Gastrocnemius medialis (tissue), 4 donors: ENCODE measurements at regions not wholly inside any gene's neighbourhood (a gene's known extent, or its start where the extent isn't known, plus 50 kb on each side); places are given as distances from the start of the nearest gene placed in this dataset.
"Not testable (repeated sequence)": the region's sequence is repeated elsewhere in the genome, so short reads cannot be mapped to it uniquely, and the experiment has no call there.

ENCODE experiments used
- ATAC-seq, 2 donors: fragments of 150-250 bp; one replicate each; pipeline ENCODE4 v1.9.1; 2016
- DNase-seq, 2 donors: peaks; one replicate each; pipeline ENCODE4 v3.0.0-alpha.2; 2019
- H3K27ac ChIP-seq, 4 donors: fragments of 200-600 bp; sonication (generic); 1 replicate in 1 of 4; 2 replicates in 3 of 4; pipeline ENCODE4 v1.5.1; 2016 to 2018; ENCODE audit warnings: mild to moderate bottlenecking in 2 of 4, moderate library complexity in 1 of 4
- H3K27me3 ChIP-seq, 3 donors: fragments of 200-600 bp; sonication (generic) in 2 of 3; 1 replicate in 1 of 3; 2 replicates in 2 of 3; pipeline versions ENCODE4 v1.5.1 to v1.6.0; 2016 to 2019; ENCODE audit warnings: mild to moderate bottlenecking in 1 of 3, moderate library complexity in 1 of 3
- H3K36me3 ChIP-seq, 2 donors: fragments of 200-600 bp; sonication (generic) in 1 of 2; one replicate each; pipeline ENCODE4 v1.5.1; 2017 to 2018
- H3K4me1 ChIP-seq, 2 donors: fragments of 200-600 bp; sonication (generic) in 1 of 2; one replicate each; pipeline ENCODE4 v1.5.1; 2016 to 2017; ENCODE audit warnings: mild to moderate bottlenecking in 2 of 2
- H3K4me3 ChIP-seq, 4 donors: fragments of 200-600 bp; sonication (generic) in 3 of 4; 1 replicate in 1 of 4; 2 replicates in 3 of 4; pipeline ENCODE4 v1.5.1; 2016 to 2019; ENCODE audit warnings: mild to moderate bottlenecking in 2 of 4
- H3K9me3 ChIP-seq, 3 donors: fragments of 200-600 bp; sonication (generic) in 2 of 3; 1 replicate in 1 of 3; 2 replicates in 2 of 3; pipeline ENCODE4 v1.5.1; 2016 to 2019
- POLR2A ChIP-seq, 2 donors: fragments of 450-650 bp; IDR thresholded peaks; one replicate each; pipeline ENCODE4 v1.6.1; 2017; ENCODE audit warnings: antibody characterized with exemption in 2 of 2, mild to moderate bottlenecking in 2 of 2, moderate library complexity in 2 of 2
- in situ Hi-C, 4 donors: fragments of 200-750 bp; cut with MboI; loops; one replicate each; pipeline versions ENCODE4 v1.15.0 to v1.8.0; 2017; ENCODE audit warnings: low sequenced_read_pairs in 4 of 4
- intact Hi-C: fragments of 100-400 bp; cut with DNase I; formaldehyde crosslinking; loops from one replicate; pipeline ENCODE4 v1.15.1; 2023; ENCODE audit warnings: low total_unique reads
- TF ChIP-seq, protein P1 (sequence below), 5 experiments: fragments of 450-650 bp in 3 of 5; fragments of 200-600 bp in 2 of 5; sonication (generic) in 2 of 5; IDR thresholded peaks in 4 of 5; conservative IDR thresholded peaks in 1 of 5; 1 replicate in 4 of 5; 2 replicates in 1 of 5; pipeline ENCODE4 v1.5.1; 2016 to 2019; ENCODE audit warnings: antibody characterized with exemption in 5 of 5, mild to moderate bottlenecking in 3 of 5, moderate library complexity in 3 of 5

DNA sequence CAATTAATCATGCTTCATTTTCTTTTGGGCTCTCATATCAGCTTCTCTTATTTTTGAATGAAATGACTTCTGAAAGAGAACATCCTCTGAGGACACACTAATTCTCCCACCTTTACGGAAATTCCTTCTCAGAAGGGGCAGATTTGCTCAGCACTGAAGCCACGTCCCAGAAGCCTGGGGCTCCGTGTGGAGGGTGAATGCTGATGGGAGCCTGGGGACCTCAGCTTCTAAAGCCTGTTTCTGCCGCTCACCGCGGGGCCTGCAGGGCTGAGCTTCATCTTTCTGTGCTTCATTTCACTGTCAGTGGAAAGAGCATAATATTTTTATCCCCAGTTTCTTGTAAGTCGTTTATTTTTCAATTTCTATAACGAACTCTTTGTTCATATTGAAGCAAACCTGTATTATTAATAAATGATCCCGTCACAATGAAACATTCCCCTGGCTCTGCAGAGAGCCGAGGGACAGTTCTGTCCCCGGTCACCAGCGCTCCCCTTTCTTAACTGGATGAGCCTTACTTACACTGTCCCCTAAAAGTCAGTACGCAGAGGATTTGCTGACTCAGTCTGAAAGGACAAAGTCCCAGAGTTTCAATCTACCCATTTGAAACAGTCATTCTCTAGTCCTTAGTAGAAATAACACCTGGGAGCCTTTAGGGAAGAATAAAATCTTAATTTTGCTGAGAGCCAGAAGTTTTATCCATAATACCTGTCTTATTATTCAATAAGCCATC is 364.6 kb upstream of the FAT1 start:
- TF ChIP-seq, protein P1, sequence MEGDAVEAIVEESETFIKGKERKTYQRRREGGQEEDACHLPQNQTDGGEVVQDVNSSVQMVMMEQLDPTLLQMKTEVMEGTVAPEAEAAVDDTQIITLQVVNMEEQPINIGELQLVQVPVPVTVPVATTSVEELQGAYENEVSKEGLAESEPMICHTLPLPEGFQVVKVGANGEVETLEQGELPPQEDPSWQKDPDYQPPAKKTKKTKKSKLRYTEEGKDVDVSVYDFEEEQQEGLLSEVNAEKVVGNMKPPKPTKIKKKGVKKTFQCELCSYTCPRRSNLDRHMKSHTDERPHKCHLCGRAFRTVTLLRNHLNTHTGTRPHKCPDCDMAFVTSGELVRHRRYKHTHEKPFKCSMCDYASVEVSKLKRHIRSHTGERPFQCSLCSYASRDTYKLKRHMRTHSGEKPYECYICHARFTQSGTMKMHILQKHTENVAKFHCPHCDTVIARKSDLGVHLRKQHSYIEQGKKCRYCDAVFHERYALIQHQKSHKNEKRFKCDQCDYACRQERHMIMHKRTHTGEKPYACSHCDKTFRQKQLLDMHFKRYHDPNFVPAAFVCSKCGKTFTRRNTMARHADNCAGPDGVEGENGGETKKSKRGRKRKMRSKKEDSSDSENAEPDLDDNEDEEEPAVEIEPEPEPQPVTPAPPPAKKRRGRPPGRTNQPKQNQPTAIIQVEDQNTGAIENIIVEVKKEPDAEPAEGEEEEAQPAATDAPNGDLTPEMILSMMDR (IDR thresholded peaks at IDR 0.05 in 4 of 5, conservative IDR thresholded peaks at IDR 0.05 in 1 of 5), result no peak
- Histone ChIP-seq H3K4me3 (no peak overlapping the region), H3K4me1 (no peaks in the 10 kb centered on the region), H3K27me3 (no peaks in the 10 kb centered on the region), H3K27ac (no peak overlapping the region), H3K9me3 (no peaks in the 10 kb centered on the region), H3K36me3 (no peaks in the 10 kb centered on the region)
- in situ Hi-C loops (no loop called here), intact Hi-C loops (no loop called here)
- DNase-seq (no peak), ATAC-seq (no peak)

DNA sequence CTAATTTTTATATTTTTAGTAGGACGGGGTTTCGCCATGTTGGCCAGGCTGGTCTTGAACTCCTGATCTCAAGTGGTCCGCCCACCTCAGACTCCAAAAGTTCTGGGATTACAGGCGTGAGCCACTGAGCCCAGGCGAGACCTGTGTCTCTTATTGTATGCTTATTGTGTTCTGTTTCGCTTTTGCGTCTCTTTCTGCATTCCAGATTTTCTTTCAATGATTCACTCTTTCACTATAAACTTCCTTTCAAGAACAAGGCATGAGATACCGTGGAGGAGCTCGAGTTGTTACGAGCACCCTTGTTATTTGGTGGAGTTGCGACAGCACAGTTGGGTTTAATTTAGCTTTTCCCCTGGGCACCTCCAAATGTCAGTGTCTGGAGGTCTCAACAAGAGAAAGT is 366.7 kb upstream of the FAT1 start:
- Histone ChIP-seq H3K27ac (no peak overlapping the region), H3K9me3 (no peaks in the 10 kb centered on the region), H3K27me3 (no peaks in the 10 kb centered on the region), H3K4me1 (no peaks in the 10 kb centered on the region), H3K4me3 (no peak overlapping the region), H3K36me3 (no peaks in the 10 kb centered on the region)
- in situ Hi-C loops (no loop called here), intact Hi-C loops (no loop called here)
- ATAC-seq (no peak), DNase-seq (no peak)
- TF ChIP-seq POLR2A (IDR thresholded peaks at IDR 0.05), result no peak
- TF ChIP-seq, protein P1 (IDR thresholded peaks at IDR 0.05 in 4 of 5, conservative IDR thresholded peaks at IDR 0.05 in 1 of 5), result no peak

DNA sequence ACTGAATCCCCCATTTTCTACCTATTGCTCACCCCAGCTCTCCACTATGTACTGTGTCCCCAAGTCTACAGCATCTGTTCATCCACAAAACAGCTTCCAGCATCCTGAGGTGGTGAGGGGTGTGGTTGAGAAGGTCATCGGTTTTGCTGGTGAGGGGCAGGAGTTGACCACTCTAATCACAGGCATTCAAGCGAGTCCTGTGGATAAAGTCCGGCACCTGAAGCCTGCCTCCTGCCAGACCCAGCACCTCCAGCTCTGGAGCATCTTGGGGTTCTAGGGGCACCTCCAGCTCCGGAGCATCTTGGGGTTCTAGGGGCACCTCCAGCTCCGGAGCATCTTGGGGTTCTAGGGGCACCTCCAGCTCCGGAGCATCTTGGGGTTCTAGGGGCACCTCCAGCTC is 367.2 kb upstream of the FAT1 start:
- ATAC-seq, H3K4me1 ChIP-seq, DNase-seq, H3K4me3 ChIP-seq, H3K27me3 ChIP-seq, H3K9me3 ChIP-seq, H3K36me3 ChIP-seq, intact Hi-C loops, H3K27ac ChIP-seq, in situ Hi-C loops: not testable (repeated sequence)

DNA sequence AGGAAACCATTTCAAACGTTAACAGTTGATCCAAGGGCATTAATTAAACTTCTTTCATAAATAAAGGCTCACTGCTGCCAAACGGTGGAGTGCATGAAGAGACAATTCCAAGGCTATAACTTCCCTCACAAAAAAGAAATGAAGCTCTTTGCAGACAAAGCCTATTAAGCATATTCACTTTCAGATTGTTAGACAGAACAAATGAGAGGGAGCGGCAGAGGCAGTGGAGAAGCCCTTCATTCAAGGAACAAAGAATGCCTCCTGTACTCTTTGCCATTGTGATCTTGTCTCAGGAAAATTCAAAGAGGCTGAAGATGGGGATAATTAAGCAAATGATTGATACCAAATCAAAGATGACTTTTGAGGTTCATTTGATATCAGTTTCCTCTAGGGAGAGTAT is 370.5 kb upstream of the FAT1 start:
- in situ Hi-C loops, result no loop called here
- no peak for DNase-seq
- H3K27ac ChIP-seq, result no peak overlapping the region
- intact Hi-C loops, result no loop called here
- no peak for ATAC-seq
- no peaks in the 10 kb centered on the region for H3K27me3 ChIP-seq
- no peak overlapping the region for H3K4me3 ChIP-seq
- no peaks in the 10 kb centered on the region for H3K4me1 ChIP-seq
- TF ChIP-seq, protein P1 (IDR thresholded peaks at IDR 0.05 in 4 of 5, conservative IDR thresholded peaks at IDR 0.05 in 1 of 5), result no peak
- no peak for TF ChIP-seq POLR2A (IDR thresholded peaks at IDR 0.05)
- no peaks in the 10 kb centered on the region for H3K36me3 ChIP-seq
- no peaks in the 10 kb centered on the region for H3K9me3 ChIP-seq

DNA sequence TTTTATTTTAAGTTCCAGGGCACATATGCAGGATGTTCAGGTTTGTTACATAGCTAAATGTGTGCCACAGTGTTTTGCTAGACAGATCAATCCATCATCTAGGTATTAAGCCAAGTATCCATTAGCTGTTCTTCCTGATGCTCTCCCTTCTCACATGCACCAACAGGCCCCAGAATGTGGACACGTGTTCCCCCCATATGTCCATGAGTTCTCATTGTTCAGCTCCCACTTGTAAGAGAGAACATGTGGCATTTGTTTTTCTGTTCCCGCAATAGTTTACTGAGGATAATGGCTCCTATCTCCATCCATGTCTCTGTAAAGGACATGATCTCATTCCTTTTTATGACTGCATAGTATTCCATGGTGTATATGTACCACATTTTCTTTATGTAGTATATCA is 374.8 kb upstream of the FAT1 start:
- no peaks in the 10 kb centered on the region for H3K36me3 ChIP-seq
- no peak for ATAC-seq
- H3K4me1 ChIP-seq, result no peaks in the 10 kb centered on the region
- H3K4me3 ChIP-seq, result no peak overlapping the region
- TF ChIP-seq POLR2A (IDR thresholded peaks at IDR 0.05), result no peak
- TF ChIP-seq, protein P1 (IDR thresholded peaks at IDR 0.05 in 4 of 5, conservative IDR thresholded peaks at IDR 0.05 in 1 of 5), result no peak
- no peak for DNase-seq
- in situ Hi-C loops (no loop called here), intact Hi-C loops (no loop called here)
- H3K27ac ChIP-seq, result no peak overlapping the region
- H3K9me3 ChIP-seq, result no peaks in the 10 kb centered on the region
- no peaks in the 10 kb centered on the region for H3K27me3 ChIP-seq
